HG02852 (cell line): ENCODE measurements at regions not wholly inside any gene's neighbourhood (a gene's known extent, or its start where the extent isn't known, plus 50 kb on each side); places are given as distances from the start of the nearest gene placed in this dataset.
"Not testable (repeated sequence)": the region's sequence is repeated elsewhere in the genome, so short reads cannot be mapped to it uniquely, and the experiment has no call there.

Experiments used
- ATAC-seq: cut with Tn5 transposase; IDR thresholded peaks from one replicate; pipeline ENCODE4 v1.9.1; 2021; ENCODE audit warnings: mild to moderate bottlenecking, moderate library complexity; ENCODE audit not compliant: unreplicated experiment

DNA sequence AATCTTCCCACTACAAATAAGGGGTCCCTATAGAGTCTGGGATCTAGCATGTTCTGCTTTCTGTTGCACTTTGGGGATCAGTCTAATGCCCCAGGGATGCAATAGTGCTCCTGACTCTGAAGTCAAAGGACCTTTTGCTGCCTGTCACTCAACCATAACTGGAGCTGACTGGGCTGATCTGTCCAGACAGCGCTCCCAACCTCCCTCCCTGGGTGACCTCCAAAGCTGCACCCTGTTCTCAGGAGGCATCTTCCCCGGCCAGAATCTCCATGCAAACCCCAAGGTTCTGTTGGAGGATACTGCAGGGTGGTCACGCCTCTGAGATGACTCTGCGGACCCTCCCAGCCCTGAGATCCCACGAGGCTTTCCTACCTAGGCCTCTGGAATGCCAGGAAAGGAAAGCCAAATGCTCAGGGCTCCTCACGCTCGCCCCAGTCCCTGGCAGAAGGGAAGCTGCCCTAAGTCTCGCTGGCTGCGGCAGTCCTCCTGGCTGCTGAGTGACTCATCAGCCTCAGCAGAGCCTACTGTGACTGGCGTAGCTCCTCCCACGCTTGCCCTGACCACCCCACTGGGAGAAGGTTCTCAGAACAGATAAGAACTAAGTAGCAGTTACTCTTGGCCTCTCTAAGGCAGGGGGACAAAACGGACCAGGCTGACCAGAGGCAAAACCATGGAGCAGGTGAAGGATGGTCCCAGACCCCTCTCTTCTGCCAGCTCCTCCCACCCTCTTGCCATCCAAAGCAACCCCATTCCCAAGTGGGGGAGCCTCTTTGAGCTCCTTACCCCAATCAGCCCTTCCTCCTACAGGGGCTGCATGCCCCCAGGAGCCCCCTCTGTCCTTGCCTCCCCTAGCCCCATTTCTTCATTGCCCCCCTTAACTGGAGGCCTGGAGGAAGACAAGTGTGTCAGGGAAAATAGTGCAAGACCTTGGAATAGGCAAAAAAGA is 124.1 kb upstream of the TNRC6C start:
- ATAC-seq, result no peak

DNA sequence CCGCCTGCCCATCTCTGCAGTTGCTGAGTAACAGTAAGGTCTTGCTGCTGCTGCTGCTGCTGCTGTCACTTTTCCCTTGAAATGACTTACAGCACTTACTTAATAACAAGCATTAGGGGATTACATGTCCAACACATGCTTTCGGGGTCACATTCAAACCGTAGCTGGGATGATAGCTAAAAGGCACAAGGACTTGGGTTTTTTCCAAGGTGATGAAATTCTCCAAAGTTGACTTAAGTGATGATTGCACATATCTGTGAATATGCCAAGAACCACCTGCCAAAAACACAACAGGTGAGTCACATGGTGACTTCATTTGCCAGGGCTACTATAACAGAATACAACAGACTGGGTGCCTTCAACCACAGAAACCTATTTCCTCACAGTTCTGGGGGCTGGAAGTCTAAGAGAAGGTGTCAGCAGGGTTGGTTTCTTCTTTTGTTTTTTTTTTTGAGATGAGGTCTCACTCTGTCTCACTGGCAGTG is 121.9 kb upstream of the TNRC6C start:
- ATAC-seq, result no peak

DNA sequence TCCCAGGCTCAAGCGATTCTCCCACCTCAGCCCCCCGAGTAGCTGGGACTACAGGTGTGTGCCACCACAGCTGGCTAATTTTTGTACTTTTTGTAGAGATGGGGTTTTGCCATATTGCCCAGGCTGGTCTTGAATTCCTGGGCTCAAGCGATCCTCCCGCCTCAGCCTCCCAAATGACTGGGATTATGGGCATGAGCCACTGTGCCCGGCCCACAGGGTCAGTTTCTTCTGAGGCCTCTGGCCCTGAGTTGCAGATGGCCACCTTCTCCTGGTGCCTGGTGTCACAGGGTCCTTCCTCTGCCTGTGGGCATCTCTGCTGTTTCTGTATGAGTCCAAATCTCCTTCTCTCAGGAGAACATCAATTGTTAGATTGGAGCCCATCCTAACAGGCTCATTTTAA is 121.4 kb upstream of the TNRC6C start:
- not testable (repeated sequence) for ATAC-seq

DNA sequence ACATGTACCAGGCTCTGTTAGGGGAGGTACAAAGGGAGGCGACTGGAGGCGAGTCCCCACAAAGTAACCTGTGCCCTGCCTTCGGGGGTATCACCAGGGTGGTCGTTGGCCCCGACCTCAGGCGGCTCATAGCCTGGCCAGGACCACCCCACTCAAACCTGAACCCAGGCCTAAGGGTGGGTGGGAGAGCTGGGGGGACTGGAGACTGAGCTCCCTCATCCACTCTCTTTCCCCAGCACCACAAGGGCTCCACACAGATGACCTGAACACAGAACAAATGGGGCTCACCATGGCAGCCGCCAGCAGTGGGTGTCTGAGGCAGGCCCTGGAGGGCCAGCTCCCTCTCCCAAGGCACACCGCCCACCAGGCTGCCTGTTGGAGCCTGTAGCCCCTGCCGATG is 120.6 kb upstream of the TNRC6C start:
- ATAC-seq, result no peak

DNA sequence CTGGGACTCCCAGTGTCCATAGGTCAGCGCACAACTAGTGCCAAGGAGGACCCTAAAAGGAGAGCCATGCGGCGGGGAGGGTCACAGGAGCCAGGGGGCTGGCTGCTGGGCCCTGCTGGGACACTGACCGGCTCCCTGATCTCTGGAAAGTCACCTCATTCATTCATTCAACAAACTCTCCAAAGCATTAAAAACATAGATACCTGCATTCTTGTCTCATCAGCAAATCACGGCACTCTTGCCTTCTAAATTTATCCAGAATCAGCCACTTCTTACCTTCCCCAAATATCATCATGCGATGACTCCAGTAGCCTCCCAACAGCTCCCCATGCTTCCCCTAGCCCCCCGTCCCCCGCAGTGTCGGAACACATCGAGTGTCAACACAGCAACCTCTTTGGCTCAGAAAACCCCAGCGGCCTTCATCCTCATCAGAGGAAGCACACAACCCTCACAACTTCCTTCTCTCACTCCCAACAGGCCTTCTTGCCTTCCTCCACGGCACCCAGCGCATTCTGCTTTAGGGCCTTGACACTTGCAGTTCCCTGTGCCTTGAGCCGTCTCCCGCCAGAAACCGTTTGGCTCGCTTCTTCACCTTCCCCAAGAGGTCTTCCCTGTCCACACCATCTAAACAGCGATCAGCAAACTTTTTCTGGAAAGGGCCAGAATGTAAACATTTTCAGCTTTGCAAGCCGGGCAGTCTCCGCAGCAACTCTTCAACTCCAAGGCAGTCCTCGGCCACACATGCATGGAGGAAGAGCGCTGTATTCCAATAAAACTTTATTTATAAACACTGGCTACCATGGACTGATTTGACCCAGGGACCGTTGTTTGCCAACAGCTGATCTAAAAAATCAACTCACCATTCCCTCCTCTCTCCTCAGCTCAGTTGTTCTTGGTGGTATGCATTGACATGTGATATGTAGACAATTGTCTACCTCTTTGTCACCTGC is 119.5 kb upstream of the TNRC6C start:
- no peak for ATAC-seq

DNA sequence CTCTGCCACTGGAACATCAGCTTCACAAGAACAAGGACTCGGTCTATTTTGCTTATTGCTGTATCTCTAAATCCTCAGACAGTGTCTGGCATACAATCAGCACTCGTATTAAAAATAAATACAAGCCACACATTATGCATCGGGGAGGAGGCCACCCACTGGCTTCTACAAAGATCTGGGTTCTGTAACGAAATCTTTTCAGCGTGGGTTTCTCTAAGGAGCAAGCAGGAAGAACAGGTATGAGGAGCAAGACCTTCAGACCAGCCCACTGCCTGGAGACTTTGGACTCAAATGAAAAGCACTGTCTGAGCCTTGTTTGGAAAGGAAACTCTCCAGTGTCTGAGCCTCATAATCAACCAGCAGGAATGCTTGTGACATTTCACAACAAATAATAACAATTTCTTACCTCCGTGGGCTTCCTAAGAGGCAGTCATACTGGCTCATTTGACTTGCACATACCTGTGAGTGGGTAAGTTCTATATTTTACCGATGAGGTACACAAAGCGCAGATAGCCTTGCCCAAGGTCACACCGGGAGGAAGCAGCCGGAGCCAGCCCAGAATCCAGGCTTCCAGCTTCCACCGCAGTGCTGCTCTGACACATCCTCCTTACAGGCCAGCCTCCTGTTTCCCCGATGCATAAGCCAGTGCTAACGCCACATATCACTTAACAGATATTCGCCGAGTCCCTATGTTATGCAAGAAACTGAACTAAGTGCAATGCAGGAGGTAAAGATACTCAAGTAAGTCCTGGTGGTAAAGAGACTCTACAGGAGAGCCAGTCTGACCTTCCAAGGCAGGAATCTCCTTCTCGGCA is 118.6 kb upstream of the TNRC6C start:
- ATAC-seq, result no peak

DNA sequence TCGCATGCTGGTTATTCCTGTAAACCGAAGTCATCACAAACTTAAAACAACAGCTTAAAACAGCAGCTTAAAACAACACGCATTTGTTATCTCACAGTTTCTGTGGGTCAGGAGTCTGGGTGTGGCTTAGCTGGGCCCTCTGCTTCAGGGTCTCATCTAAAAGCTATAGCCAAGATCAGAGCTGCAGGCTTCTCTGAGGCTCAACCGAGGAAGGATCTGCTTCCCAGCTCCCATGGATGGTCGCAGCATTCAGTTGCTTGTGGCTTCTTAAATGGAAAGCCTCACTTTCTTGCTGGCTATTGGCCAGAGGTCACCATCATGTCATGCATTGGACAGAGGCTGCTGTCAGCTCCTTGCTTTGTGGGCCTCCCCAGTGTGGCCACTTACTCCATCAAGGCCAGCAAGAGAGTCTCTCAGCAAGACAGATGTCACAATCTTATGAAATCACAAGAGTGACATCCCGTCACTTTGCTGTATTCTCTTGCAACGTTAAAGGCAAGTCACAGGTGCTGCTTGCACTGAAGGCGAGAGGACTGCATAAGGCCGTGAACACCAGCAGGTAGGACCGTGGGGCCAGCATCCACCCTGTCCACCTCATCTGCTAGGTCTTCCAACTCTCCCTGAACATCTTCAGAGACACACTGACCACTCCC is 117.9 kb upstream of the TNRC6C start:
- no peak for ATAC-seq

DNA sequence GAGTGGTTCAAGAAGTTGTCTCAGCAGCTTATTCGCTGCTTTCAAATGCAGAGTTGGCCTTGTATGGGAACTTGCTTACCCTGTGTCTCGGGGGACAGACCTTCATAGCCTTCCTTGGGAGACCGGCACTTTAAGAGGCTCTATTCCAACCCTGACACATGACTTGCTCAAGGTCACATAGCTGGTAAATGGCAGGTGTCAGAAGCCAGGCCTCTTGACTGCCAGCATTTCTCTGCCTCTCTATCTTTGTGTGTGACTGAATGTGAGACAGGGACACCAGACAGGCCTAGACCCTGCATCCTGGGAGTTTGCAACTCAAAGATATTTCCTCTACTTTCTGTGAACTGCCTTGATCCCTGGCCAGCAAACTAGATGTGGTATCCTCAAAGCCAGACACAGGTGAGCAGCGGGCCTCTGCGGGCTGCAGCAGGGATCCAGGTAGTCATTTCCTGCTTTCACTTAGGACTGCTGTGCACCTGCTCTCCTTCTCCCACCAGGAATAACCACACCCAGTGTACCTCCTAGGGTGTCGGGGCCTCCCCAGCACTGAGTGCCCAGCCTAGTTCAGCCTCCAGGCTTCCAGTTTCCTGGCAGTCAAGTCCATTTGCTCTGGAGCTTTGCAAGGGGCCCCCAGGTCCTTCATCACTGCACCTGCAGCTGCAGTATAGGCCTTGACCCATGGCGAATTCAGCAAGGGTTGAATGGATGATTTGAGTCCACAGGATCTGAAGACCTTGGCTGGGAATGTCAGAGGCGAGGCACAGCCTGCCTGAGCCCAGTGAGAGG is 116.6 kb upstream of the TNRC6C start:
- ATAC-seq, result no peak

DNA sequence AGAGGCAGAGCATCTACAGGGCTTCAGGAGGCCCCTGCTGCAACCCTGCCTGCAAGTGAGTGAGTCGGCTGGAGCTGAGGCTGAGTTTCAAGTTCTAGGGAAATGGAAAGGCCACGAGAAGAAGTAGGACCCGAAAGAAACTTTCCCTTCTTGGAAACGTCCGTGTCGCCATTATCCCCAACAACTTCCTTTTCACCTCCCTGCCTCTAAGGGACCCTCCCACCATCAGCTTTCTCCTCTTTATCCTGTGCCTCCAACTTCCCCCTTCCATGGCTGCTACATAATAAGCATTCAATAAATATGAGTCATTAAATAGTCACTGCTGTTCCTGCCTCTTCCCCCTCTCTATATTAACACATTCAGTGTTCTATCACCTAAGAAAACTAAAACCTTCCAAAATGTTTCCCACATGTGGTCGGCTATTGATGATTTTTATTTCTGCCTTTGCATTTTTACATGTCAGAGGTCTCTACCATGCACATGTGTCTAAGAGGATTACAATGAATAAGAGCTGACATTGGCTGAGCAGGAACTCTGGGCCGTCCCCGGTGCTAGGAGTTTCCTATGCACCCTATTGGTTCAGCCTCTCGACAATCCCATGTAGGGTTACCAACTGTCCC is 115.9 kb upstream of the TNRC6C start:
- no peak for ATAC-seq

DNA sequence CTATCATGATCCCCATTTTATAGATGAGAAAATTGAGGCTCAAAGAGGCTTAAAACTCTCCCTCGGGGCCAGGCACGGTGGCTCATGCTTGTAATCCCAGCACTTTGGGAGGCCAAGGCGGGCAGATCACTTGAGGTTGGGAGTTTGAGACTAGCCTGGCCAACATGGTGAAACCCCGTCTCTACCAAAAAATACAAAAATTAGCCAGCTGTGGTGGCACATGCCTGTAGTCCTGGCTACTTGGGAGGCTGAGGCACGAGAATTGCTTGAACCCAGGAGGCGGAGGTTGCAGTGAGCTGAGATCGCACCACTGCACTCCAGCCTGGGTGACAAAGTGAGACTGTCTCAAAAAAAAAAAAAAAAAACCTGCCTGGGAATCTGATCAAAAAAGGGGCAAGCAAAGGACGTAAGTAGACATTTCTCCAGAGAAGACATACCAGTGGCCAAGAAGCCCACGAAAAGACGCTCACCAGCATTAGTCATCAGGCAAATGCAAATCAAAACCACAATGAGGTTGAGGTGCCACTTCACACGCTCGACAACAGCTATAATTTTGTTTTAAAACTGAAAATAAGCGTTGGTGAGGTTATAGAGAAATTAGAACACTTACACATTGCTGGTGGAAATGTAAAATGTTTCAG is 115.1 kb upstream of the TNRC6C start:
- not testable (repeated sequence) for ATAC-seq

DNA sequence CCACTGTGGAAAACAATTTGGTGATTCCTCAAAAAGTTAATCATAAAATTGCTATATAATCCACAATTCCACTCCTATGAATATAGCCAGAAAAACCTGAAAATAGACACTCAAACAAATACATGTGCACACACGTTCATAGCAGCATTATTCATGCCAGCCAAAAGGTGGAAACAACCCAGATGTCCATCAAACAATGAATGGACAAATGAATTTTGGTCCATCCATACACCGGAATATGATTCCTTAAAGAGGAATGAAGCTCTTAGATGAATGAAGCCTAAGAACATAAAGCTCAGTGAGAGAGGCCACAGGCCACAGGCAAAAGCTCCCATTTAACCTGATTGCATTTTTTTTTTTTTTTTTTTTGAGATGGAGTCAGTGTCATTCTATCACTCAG is 114.6 kb upstream of the TNRC6C start:
- no peak for ATAC-seq

DNA sequence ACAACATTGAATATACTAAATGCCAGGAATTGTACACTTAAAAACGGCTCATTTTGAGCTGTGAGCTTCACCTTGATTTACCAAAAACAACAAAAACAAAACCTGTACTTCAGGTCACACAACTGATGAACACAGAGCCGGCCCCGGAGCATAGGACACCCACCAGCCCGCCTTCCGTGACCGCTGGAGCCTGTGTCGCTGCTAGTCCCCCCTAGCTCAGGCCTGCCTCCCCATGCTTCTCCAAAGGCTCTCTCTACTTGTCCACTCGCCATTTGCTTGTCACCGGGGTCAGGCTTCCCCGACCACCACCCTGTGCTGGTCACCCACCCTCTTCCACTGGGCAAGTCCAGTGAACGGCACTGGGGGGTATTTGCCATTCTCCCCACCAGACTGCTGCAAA is 113.8 kb upstream of the TNRC6C start:
- ATAC-seq, result no peak

DNA sequence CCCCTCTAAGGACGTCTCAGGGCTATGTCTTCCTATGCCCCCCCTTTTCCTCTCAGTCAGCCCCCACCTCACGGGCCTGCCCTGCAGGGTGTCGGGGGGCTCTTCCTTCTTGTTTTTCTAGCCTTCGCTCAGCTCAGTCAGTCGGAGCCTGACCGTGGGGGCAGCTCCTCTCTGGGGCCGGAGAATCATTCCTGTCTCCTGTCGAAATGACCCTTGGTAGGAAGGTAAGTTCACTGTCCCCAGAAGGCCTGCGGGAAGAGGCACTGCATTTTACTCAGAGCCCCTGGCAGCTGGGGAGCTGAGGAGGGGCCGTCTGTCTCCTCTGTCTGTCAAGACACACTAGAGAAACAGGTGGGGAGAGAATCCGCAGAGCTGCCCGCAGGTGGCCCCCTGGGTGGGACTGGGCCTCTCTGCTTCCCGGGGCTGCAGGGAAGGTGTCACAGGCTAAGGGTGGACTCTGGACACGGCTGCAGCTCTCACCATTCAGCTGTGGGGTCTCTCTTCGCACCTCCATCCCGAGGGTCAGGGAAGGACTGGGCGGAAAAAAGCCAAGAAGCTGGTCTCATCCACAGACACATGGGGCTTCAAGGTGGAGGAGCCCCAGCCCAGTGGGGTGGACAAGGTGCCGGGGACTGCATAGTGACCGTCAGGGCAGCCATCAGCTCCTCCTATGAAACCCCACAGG is 112.8 kb upstream of the TNRC6C start:
- no peak for ATAC-seq

DNA sequence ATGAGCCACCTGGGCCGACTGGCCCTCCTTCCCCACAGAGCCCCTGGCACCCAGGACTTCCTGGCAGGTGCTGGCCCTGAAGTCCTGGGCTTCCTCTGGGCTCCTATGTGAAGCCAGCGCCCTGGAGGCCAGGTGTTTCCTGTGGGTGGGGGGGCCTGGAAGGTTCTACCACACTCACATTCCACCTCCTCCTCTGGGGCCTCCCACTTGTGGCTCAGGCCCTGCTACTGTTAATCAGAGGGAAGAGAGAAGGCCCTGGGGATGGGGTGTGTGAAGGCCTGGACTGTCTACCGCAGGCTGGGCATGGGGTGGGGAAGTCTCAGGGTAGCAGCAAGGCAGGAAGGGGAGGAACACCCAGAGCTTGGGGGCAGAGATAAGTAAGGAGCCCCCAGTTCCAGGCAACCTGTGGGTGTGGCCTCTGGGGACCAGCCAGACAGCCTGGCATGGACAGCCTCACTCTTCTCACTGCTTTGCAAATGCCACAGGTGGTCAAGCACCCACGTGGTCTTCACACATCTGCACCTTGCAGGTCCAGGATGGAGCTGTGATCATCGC is 111.9 kb upstream of the TNRC6C start:
- ATAC-seq, result no peak

DNA sequence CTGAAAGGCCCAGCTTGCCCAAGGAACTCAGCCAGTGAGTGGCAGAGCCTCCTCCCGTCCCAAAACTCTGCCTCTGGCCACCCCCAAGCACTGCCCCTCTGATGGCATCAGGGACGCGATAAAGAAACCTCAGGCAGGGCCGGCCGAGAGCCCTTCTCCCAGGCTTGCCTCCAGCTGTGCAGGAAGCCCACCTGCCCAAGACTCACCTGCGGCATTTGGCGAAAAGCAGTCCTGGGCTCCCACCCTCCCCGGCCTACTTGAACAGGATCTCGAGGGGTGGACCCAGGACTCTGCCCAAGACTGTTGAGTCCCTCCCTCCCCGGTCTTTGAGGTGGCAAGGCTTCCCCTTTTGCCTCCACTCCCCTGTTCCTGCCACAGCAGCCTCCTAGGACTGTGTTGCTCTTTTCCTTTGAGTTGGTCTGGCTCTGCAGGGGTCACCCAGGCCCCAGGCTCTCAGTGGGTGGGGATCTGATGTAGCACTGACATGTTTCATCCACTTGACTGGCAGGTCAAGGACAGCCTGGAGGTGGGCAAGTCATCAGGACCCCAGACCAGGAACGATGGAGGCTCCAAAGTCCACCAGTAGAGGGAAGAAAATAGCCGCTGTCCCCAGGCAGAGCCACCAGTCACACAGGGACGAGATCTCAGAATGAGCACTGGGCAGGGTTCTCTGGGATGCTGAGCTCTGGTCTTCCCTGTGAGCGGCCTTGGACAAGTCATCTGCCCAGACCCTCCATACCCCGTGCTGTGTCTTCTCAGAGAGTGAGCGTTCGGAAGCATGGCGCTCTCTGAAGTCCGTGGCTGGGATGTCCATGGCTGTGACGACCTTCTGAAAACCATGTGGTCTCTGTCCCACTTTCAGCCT is 111.0 kb upstream of the TNRC6C start:
- ATAC-seq, result no peak

DNA sequence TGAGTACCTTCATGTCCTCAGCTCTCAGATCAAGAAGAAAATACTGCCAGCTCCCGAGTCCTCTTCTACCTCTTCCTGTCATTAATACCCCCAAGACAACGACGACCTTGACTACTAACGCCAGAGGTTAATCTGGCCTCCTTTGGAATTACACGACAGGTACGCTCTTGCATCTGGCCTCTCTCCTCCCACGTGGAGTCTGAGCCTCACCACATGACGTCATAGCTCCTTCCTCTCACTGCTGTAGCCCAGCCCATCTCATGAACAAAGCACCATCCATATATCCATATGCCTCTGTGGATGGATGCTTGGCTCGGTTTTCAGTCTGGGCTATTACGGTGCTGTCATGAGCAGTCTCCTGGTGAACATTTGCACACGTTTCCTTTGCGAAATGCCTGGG is 110.2 kb upstream of the TNRC6C start:
- ATAC-seq, result no peak

DNA sequence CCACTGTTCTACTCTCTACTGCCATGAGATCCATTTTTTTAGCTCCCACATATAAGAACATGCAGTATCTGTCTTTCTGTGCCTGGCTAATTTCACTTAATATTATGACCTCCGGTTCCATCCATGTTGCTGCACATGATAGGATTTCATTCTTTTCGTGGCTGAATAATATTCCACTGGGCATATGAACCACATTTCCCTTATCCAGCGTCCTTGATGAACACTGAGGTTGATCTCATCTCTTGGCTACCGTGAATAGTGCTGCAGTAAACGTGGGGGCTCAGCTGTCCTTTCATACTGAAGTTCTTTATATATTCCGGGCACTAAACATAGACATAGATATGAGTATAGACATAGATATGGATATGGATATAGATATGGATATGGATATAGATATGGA is 109.3 kb upstream of the TNRC6C start:
- ATAC-seq, result no peak
